Smooth muscle cell of the brain vasculature (primary cell): ENCODE measurements at regions not wholly inside any gene's neighbourhood (a gene's known extent, or its start where the extent isn't known, plus 50 kb on each side); places are given as distances from the start of the nearest gene placed in this dataset.

Experiments used
- DNase-seq: peaks from one replicate; pipeline ENCODE4 v3.0.0-alpha.2; 2012; ENCODE audit warnings: low read depth, low spot score

DNA sequence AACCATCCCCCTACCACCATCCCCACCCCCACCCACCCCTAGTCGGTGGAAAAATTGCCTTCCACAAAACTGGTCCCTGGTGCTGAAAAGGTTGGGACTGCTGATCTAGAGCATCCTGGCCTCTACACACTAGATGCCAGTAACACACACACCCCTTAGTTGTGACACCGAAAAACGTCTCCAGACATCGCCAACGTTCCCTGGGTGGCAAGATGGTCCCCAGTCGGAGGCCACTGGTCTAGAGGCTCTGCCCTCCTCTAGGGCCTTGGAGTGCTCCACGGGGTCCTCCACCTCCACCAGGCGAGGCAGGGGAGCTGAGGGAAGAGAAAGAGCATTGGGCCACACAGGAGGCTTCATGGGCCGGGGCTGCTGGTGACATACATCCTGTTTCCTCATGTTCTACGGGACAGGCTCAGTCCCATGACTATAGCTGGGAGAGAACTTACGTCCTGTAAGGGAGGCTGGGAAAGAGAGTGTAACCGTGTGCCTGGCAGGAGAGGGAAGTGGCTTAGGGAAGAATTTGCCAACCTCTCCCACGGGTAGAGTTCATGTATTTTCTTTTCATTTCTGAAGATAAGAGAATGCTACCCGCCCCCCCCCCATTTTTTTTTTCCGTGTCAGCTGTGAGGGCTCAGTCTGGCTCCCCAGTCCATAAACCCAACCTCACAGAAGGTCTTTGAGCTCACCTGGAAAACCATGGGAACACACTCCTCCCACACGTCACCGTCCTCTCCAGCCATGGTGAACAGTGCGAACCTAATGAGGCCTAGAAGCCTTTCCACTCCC is 132.7 kb upstream of the MYCN start:
- DNase-seq: no peak

DNA sequence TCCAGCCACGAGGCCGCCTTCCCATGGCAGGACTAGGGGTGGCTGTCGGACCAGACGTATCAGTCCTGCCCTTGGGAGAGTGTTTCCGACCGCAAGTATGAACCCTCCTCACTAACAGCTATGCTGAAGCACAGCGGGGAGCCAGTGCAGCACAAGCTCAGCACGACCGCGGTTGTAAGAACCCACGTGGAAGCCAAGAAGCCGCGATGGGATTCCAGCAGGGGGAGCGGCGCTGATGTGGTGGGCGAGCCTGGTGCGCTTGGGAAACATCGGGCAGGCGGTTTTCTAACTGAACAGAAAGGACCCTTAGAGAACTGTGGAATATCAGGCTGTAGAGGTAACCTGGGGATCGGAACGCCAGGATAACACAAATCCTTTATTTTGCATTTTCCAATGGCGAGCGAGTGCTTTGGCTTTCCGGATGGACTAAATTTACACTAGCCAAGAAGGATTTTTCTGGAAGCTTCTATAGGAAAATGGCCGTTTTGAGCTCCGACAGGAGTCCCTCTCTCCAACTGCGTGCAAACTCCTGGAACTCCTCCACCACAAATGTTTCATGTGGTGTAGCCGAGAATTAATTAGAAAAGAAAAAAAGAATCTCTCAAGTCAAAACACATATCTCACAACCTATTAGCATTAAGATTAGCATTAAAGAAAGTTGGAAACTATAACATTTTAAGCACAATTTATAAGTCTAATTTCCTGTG is 132.0 kb upstream of the MYCN start:
- DNase-seq: no peak

DNA sequence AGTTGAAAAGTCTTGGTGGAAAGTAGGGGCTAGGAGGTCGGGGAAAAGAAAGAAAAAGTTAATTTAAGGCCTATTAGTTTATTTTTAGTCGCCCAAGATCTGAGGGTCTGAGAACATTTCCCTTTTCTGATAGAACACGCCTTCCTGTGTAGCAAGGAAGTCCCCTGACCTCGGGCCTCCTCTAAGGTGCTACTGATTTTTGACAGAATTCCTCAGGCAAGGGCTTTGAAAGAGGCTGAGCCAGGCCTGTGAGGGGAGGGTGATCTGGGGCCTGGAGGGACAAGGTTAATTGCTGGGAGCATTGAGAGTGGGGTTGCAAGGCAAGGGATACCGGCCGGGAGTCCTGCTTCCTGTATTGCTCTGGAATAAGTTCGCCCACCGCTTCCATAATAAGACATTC is 131.4 kb upstream of the MYCN start:
- no peak for DNase-seq

DNA sequence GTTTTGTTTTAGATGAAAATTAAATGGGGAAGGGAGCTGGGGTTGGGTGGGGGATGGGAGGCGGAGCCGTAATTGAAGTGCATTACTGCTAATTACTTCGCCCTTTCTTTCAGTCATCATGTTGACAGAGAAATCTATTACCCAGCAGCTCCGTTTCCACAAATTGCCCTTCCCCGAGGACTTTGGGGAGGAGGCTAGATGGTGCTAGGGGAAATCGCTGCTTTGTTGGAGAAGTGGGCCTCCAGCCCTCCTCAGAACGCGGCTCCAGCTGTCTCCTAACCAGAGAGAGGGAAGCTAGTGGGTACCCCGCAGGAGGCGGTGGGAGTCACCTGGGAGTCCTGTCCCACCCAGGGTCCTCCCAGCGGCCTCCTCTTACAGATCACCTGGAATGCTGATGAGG is 130.9 kb upstream of the MYCN start:
- no peak for DNase-seq

DNA sequence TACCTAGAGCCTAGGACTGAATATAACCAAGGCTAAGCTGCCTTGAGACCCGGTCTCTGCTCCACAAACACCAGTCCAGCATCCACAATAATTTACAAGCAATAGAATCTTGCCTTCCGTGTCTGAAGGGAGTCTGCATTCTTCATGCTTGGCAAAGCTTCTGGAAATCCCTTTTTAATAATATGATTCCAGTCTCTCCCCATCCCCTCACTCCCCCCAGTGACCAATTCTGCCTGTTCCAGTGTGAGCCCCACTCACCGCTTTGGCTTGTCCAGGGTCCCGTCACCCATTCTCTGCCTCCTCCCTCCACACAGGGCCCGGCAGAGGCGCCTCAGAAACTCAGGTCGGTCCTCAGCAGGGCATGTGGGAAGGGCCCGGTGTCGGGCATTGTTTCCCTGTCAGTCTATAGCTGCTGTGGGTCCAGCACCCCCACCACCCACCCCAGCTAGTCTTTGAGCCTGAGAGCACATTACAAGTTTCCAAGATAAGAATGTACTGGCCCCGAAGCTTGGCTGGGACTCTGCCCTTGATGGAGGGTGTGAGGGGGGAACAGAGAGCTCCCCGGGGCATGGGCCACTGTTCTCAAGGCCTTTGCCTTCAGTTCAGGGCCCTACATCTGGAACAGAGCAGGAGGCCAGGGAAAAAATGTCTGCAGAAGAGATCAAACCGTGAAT is 129.7 kb upstream of the MYCN start:
- DNase-seq: no peak

DNA sequence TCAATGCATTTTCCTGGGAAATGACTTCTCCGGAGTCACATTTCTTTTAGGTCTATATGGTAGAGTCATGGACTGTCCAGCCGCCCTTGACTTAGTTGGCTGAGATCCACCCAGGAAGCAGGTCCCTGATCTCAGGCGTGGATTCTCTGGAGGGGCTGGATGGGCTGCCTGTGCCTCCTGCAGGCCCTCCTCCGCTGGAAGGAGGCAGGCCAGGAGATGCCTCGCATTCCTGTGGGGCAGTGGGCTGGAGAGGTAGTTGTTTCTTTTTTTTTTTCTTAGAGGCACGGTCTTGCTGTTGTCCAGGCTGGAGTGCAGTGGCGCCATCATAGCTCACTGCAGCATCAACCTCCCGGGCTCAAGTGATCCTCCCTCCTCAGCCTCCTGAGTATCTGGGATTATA is 129.0 kb upstream of the MYCN start:
- no peak for DNase-seq

DNA sequence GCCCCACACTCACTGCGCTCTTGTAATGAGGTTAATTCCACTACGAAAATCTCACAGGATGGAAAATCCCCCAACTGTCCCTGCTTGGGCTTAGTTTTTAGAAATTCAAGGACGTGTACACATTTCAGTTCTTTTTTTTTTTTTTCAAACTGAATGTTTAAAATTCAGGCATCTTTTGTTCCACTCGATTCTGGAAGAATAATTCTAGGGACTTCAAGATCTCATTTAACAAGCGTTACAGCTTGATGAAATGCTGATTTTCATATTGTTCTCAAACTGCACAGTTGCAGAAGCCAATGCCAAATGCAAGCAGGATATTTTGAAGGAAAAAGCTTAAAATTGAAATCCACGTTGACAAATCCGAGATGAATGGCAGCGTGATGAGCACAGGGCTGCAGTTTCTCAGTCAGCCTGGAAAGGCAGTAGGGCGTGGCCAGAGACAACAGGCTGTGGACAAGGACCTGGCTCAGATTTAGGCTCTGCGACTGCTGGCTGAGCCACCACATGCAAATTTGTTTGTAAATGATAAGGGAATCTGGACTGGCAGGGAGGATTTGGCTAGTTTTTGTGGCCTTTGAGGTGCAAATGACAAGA is 128.1 kb upstream of the MYCN start:
- no peak for DNase-seq

DNA sequence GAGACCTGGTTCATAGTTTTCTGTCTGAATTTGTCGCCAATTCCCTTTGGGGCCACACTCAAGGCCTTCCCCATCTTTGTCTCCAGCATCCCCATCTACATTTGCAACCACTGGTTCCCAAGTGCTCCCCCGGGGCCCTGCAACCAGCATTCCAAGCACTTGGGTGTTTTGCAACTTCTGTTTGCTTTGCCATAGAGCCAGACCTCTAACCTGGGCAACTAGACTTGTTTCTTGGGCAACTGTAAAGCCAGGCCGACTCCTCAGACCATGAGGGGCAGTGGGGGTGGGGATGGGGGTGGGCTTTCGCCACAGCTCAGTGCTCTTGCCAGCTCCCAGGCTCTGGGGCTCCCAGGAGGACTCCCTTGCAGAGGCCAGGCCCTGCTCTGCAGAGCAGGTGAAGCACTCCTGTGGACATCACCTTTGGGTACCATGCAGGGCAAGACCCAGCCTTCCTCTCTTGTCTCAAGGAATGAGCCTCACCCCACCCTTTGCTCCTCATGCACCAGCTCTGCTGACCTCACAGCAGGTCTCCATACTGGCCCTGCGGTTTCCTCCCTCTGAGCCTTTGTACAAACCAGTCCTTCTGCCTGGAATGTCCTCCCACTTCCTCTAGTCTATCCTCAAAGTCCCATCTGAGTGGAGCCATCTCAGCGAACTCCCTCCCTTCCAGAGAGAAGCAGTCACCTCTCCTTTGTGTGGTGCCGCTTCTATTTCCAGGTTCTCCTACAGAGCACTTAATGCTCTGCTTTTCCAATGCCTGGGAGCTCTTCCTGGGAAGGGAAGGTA is 126.7 kb upstream of the MYCN start:
- no peak for DNase-seq

DNA sequence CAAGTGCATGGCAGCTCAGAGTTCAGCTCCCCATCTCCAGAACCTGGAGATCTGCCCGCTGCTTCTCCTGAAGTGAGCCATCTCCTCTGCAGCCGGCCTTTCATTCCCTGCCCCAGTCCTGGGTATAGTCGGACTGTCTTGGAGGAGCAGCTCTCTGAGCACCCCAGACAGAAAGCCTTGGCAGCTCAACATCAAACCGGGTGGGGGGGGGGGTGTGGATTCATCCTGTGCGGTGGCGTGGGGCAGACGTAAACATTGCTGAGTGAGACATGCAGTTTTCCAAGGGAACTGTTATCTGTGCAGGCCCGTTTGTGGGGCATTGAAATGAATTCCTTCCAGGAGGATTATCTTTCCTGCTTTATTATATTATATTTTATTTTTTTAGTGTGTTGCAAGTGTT is 125.9 kb upstream of the MYCN start:
- DNase-seq: no peak

DNA sequence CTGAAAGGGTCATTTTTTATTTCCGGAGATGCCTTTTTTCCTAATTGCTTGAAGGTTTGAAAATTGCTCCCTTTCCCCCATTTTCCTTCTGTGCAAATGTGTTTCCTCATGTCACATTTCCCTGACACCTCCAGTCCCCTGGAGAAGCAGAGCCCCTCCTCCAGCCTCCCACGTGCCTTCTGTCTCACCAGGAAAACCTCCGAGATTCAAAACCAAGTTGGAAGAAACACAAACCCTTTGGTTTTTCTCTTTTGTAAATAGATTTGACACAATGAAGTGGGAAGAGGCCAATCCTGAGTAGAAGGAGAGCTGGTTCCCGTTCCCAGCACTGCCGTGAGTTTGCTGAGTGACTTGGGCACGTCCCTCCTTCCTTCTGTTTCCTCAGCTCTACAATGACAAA is 125.4 kb upstream of the MYCN start:
- no peak for DNase-seq

DNA sequence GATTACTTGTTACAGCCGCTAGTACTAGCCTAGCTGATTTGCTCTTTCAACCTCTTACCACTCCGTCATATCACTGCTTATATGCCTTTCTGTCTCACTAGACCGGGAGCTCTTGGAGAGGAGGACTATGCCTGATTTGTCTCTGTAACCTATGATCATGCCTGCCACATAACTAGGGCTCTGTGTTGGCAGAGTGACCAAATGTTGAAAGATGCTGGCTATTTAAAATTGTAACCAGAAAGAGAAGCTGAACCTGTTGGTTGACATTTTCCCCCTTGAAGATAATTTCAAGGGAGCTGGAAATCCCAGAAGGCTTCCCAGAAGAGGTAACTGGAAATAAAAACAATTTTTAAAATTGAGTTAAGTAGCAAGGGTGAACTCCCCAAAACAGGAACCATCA is 124.1 kb upstream of the MYCN start:
- DNase-seq: no peak

DNA sequence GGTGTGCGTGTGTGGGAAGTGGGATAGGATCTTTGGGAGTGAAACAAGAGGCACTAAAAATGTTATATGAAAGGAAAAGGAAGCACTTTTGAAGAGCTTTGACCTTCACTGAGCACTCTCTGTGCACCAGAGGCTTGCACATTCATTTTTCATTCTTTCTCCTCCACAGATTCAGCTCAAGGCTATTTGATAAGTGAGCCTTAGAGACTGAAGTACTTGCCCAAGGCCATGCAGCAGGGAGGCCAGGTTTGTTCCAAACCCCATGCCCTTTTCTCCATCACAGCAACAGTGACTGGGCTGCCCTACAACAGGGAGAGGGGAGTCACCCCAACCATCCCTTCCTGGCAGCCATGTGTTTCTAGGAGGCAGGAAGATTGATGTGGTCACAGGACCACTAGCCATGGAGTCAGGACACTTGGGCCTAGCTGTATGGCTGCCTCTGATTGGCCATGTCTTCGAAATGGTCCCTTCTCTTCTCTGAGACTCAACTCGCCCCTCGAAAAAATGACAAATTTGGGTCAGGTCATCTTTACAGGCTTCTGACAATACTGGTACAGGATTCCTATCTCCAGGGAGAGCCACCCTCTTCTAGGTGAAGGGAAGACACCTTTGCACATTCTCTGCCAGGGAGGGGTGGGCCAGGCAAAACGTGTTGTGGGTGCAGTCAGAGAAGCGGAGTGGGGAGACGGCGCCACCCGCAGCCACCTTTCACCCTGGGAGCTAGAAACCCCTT is 123.5 kb upstream of the MYCN start:
- DNase-seq: no peak

DNA sequence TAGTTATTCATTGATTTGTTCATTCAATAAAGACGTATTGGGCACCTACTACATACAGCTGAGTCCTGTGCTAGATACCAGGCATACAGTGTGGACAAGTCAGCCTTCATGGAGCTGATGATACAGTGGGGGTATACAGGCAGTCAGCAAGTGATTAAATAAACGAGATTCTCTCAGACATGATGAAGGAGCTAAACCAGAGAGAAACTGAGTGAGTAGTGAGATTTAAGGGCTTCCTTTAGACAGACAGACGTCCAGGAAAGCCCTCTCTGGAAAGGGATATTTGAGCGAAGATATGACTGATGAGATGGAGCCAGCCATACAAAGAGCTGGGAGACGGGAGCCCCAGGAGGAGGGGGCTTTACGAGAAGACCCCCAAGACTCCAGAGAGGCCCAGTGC is 122.6 kb upstream of the MYCN start:
- DNase-seq: no peak

DNA sequence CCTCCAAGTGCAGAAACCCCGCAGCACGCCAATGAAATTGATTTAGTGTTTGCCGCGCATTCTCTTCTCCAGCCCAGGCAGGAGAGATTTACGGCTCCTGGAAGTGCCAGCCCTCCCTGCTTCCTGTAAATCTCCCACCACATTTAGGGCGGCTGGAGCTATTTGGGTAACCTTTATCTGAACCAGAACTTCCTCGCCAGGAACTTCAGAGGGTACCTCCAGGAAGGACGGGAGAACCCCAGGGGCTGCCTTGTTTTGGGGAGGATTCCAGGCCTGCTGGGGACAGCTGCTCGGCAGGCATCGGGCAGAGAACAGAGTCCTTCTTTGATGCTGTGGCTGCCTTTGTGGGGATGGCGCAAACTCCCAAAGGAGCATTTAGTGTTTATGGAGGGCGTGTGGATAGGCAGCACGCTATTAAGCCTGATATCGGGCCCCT is 122.0 kb upstream of the MYCN start:
- DNase-seq: no peak

DNA sequence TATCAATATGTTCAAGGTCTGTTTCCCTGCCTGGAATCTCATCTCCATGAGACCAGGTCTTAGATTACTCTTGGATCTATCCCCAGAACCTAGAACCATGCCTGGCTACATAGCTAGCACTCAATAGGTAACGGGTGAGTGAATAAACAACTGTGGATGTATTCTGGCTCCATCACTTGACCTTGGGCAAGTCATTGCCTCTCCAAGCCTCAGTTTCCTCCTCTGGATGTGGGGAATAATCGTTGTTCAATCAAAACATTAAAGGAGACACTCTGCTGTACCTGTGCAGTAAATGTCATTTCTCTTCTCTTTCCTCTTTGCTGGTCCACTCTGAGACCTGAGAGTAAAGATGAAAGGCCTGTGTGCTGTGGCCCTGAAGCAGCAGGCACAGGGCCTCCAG is 121.5 kb upstream of the MYCN start:
- DNase-seq: no peak

DNA sequence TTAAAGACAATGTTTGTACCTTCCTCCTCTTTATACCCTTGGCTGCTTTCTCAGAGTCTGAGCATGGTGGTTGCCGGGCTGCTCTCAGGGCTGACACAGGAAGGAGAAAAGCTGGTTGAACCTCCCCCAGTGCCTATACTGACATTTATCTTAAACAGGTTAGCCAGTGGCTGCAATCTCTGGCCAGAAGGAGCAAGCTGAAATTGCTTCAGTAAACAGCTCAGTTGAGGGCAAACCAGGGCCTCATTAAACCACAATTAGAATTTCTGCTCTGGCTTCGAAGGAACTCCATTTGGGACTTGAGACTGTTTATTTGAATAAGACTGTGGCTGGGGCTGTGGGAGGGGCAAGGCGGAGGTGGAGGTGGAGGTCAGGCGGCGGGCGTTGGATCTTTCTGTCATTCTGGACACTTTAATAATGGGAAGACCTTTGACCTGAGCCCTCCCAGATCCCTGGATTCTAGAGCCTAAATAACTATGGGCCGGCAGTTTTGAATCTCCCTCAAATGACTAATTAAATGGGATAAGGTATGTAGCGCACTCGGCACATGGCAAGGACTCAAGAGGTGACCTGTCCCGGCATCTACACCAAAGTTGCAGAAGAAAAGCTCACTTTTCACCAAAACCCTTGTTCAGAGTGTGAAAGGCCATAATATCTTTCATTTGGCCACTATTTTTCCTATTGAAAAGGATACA is 120.6 kb upstream of the MYCN start:
- DNase-seq: no peak

DNA sequence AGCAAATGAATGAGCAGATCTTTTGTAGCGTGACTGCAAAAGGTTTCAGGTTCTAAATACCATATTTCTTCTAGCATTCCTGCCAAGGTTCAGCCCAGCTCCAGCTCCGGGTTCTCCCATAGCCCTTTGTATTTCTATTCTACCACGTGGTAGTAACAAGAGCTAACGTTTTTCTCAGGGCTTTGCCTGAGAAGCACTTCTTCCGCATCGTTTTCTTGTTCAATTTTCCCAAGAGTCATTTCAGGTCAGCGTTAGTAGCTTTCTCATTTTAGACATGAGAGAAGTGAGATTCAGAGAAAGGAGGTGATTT is 120.1 kb upstream of the MYCN start:
- no peak for DNase-seq

DNA sequence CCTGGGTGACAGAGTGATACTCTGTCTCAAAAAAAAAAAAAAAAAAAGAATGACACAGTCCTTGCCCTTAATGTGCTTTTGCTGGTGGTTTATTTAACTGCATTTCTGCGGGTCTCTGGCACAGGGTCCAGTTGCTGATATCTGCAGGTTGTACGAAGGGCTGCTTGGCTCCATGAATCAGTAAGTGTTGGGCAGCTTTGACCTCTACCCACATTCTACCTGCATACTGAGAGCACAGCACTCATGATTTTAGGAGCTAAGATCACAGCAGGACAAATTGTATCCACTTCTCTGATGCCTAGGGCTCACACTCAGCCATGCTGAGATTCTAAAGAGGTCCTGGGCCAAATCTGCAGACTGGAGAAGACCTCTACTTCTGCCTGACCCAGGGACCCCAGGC is 119.4 kb upstream of the MYCN start:
- DNase-seq: no peak

DNA sequence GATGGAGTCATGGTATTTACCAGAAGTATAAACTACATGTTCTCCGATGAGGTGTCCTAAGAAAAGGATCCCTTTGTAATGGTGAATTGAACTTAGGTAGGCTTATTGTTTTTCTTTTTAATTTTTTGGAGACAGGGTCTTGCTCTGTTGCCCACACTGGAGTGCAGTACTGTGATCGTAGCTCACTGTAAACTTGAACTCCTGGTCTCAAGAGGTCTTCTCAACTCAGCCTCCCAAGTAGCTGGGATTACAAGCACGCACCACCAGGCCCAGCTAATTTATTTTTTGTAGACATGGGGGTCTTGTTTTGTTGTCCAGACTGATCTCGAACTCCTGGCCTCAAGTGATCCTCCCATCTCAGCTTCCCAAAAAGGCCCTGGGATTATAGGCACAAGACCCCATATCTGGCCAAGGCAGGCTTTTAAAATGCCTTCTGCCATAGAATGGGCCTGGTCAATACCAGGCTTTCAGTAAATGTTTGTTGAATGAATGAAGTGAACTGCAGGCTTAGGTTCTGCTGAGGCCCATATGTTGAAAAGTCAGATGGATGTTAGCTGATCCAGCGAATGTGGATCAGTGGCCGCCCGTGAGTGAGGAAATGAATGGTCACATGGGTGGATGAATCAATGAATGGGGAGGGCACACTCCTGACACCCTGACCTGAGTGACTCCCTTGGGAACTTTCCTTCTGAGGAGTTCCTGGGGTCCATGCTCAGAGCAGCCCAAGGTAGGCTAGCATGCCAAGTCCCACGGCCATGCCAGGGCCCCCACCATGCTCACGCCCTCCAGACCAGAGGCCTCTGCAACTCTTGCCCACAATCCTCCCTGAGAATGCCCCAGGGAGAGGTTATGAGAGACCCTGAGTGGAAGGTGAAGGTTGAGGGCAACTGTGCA is 118.0 kb upstream of the MYCN start:
- no peak for DNase-seq
